ENCODE measurements at regions not wholly inside any gene's neighbourhood (a gene's known extent, or its start where the extent isn't known, plus 50 kb on each side); places are given as distances from the start of the nearest gene placed in this dataset.

DNA sequence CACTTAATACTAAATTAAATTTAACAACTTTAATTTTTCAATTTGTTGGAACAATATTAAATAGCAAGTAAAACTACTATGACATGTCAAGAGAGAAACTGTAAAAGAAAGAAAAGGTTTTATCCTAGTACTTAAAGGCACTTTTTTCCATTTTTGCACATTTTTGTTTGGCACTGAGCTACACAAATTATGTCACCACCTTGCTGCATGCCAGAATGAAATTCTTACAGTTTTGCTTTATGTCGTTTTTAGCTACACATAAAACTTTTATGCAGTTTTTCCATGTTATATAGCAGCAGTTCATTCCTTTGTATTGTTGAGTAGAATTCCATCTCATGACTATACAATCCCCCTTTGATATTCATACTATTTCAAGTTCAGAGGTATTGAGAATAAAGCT lies 99.1 kb upstream of the RXFP1 start:
- TF ChIP-seq, protein P1, sequence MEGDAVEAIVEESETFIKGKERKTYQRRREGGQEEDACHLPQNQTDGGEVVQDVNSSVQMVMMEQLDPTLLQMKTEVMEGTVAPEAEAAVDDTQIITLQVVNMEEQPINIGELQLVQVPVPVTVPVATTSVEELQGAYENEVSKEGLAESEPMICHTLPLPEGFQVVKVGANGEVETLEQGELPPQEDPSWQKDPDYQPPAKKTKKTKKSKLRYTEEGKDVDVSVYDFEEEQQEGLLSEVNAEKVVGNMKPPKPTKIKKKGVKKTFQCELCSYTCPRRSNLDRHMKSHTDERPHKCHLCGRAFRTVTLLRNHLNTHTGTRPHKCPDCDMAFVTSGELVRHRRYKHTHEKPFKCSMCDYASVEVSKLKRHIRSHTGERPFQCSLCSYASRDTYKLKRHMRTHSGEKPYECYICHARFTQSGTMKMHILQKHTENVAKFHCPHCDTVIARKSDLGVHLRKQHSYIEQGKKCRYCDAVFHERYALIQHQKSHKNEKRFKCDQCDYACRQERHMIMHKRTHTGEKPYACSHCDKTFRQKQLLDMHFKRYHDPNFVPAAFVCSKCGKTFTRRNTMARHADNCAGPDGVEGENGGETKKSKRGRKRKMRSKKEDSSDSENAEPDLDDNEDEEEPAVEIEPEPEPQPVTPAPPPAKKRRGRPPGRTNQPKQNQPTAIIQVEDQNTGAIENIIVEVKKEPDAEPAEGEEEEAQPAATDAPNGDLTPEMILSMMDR (conservative IDR thresholded peaks at IDR 0.05; ENCODE audit: low read length), result no peak
- no peak for TF ChIP-seq EZH2phosphoT487 (IDR thresholded peaks at IDR 0.05; ENCODE audit: borderline replicate concordance, low read depth, low read length)
